H9 (cell line): ENCODE measurements at regions not wholly inside any gene's neighbourhood (a gene's known extent, or its start where the extent isn't known, plus 50 kb on each side); places are given as distances from the start of the nearest gene placed in this dataset.

ENCODE experiments used
- DNase-seq: peaks from one replicate; pipeline ENCODE4 v3.0.0-alpha.2; 2017
- H2AFZ ChIP-seq: one replicate; pipeline ENCODE4 v1.6.1; 2013; ENCODE audit warnings: mild to moderate bottlenecking, low read length, control low read depth, moderate library complexity
- H2AK5ac ChIP-seq: 2 replicates; pipeline ENCODE4 v1.6.1; 2013; ENCODE audit warnings: low read length, control low read depth, mixed read lengths; ENCODE audit not compliant: insufficient read length
- H2BK120ac ChIP-seq: one replicate; pipeline ENCODE4 v1.6.1; 2013; ENCODE audit warnings: low read depth, mild to moderate bottlenecking, low read length, control low read depth, inconsistent platforms; ENCODE audit not compliant: poor library complexity, severe bottlenecking
- H2BK12ac ChIP-seq: 2 replicates; pipeline ENCODE4 v1.6.1; 2013; ENCODE audit warnings: low read length, control low read depth, mixed read lengths, low read depth; ENCODE audit not compliant: insufficient read length
- H2BK15ac ChIP-seq: 2 replicates; pipeline ENCODE4 v1.6.1; 2013; ENCODE audit warnings: low read depth, low read length, control low read depth
- H2BK20ac ChIP-seq: one replicate; pipeline ENCODE4 v1.6.1; 2013; ENCODE audit warnings: low read depth, mild to moderate bottlenecking, low read length, control low read depth, inconsistent platforms; ENCODE audit not compliant: poor library complexity, severe bottlenecking
- H2BK5ac ChIP-seq: 2 replicates; pipeline ENCODE4 v1.6.1; 2013; ENCODE audit warnings: low read length, control low read depth, mixed read lengths; ENCODE audit not compliant: insufficient read length
- H3K14ac ChIP-seq: 2 replicates; pipeline ENCODE4 v1.6.1; 2013; ENCODE audit warnings: low read length, control low read depth; ENCODE audit not compliant: insufficient read depth
- H3K18ac ChIP-seq: 2 replicates; pipeline ENCODE4 v1.6.1; 2013; ENCODE audit warnings: low read depth, mild to moderate bottlenecking, mixed read lengths, low read length, control low read depth; ENCODE audit not compliant: insufficient read length
- H3K23ac ChIP-seq: 2 replicates; pipeline ENCODE4 v1.6.1; 2013; ENCODE audit warnings: low read length, control low read depth, mixed read lengths, low read depth; ENCODE audit not compliant: insufficient read length
- H3K23me2 ChIP-seq: 2 replicates; pipeline ENCODE4 v1.6.1; 2013; ENCODE audit warnings: low read depth, mild to moderate bottlenecking, mixed read lengths, low read length, control low read depth; ENCODE audit not compliant: insufficient read length, poor library complexity, severe bottlenecking
- H3K27ac ChIP-seq: 2 replicates; pipeline ENCODE4 v1.5.1; 2013; ENCODE audit warnings: low read length, control low read depth, mixed read lengths, low read depth; ENCODE audit not compliant: insufficient read length
- H3K27me3 ChIP-seq: 2 replicates; pipeline ENCODE4 v1.6.1; 2013; ENCODE audit warnings: low read length, control low read depth, inconsistent platforms; ENCODE audit not compliant: insufficient read depth
- H3K4ac ChIP-seq: 2 replicates; pipeline ENCODE4 v1.6.1; 2013; ENCODE audit warnings: low read depth, mild to moderate bottlenecking, control low read depth, inconsistent platforms, low read length, moderate library complexity
- H3K4me1 ChIP-seq: 2 replicates; pipeline ENCODE4 v1.6.1; 2013; ENCODE audit warnings: low read length, control low read depth, inconsistent platforms; ENCODE audit not compliant: insufficient read depth
- H3K4me2 ChIP-seq: 2 replicates; pipeline ENCODE4 v1.6.1; 2013; ENCODE audit warnings: low read length, control low read depth, mixed read lengths; ENCODE audit not compliant: insufficient read length, insufficient read depth
- H3K56ac ChIP-seq: 2 replicates; pipeline ENCODE4 v1.6.1; 2013; ENCODE audit warnings: low read depth, mild to moderate bottlenecking, mixed read lengths, low read length, control low read depth; ENCODE audit not compliant: insufficient read length
- H3K79me1 ChIP-seq: 2 replicates; pipeline ENCODE4 v1.6.1; 2013; ENCODE audit warnings: low read depth, mild to moderate bottlenecking, moderate library complexity, low read length, control low read depth, inconsistent platforms; ENCODE audit not compliant: insufficient read depth, poor library complexity, severe bottlenecking
- H3K79me2 ChIP-seq: 2 replicates; pipeline ENCODE4 v1.6.1; 2013; ENCODE audit warnings: low read length, control low read depth, inconsistent platforms; ENCODE audit not compliant: insufficient read depth
- H3K9ac ChIP-seq: 2 replicates; pipeline ENCODE4 v1.6.1; 2013; ENCODE audit warnings: low read length, control low read depth, mixed read lengths; ENCODE audit not compliant: insufficient read length; ENCODE audit errors: extremely low read depth
- H3K9me3 ChIP-seq: one replicate; pipeline ENCODE4 v1.6.1; 2013; ENCODE audit warnings: low read depth, low read length, inconsistent platforms; ENCODE audit not compliant: control insufficient read depth
- H3T11ph ChIP-seq: one replicate; pipeline ENCODE4 v1.6.1; 2013; ENCODE audit warnings: mild to moderate bottlenecking, low read length, control low read depth, inconsistent platforms
- H4K20me1 ChIP-seq: one replicate; pipeline ENCODE4 v1.6.1; 2013; ENCODE audit not compliant: control insufficient read depth, insufficient read length, insufficient read depth
- H4K5ac ChIP-seq: 2 replicates; pipeline ENCODE4 v1.6.1; 2013; ENCODE audit warnings: low read depth, mild to moderate bottlenecking, mixed read lengths, low read length, control low read depth; ENCODE audit not compliant: insufficient read length
- H4K8ac ChIP-seq: replicated peaks from 2 replicates; pipeline ENCODE4 v1.6.1; 2013; ENCODE audit warnings: low read length, control low read depth, mixed read lengths, low read depth; ENCODE audit not compliant: insufficient read length
- H4K91ac ChIP-seq: 2 replicates; pipeline ENCODE4 v1.6.1; 2013; ENCODE audit warnings: low read depth, mild to moderate bottlenecking, moderate library complexity, mixed read lengths, low read length, control low read depth; ENCODE audit not compliant: insufficient read length
- H3K27ac Mint-ChIP-seq, 3 experiments: 2 replicates in 2 of 3; 3 replicates in 1 of 3; pipeline ENCODE4 v1.8.0; 2020 to 2021; ENCODE audit warnings: mixed read lengths in 3 of 3, mild to moderate bottlenecking in 1 of 3, moderate library complexity in 1 of 3
- H3K27me3 Mint-ChIP-seq: 2 replicates; pipeline ENCODE4 v1.8.0; 2021; ENCODE audit warnings: low read depth, mild to moderate bottlenecking, moderate library complexity, mixed read lengths
- H3K36me3 Mint-ChIP-seq, 3 experiments: 2 replicates in 2 of 3; 3 replicates in 1 of 3; pipeline ENCODE4 v1.8.0; 2020 to 2021; ENCODE audit warnings: low read depth in 3 of 3, mixed read lengths in 3 of 3; ENCODE audit not compliant: insufficient read depth in 1 of 3
- H3K4me1 Mint-ChIP-seq, 2 experiments: 2 replicates each; pipeline ENCODE4 v1.8.0; 2020; ENCODE audit warnings: mixed read lengths in 2 of 2
- H3K4me3 Mint-ChIP-seq, 2 experiments: 2 replicates in 1 of 2; 3 replicates in 1 of 2; pipeline ENCODE4 v1.8.0; 2020 to 2021; ENCODE audit warnings: mild to moderate bottlenecking in 2 of 2, mixed read lengths in 2 of 2, moderate library complexity in 1 of 2
- H3K9me3 Mint-ChIP-seq, 2 experiments: 2 replicates in 1 of 2; 3 replicates in 1 of 2; pipeline ENCODE4 v1.8.0; 2020; ENCODE audit warnings: mild to moderate bottlenecking in 2 of 2, mixed read lengths in 2 of 2, moderate library complexity in 1 of 2
- CTCF ChIP-seq: fragments of 200-600 bp; sonication (generic); conservative IDR thresholded peaks from 3 replicates; pipeline ENCODE4 v1.8.0; 2021; ENCODE audit warnings: antibody characterized with exemption, mild to moderate bottlenecking
- WGBS: extraction: QIAGEN DNeasy Blood & Tissue Kit; methylation state at CpG from one replicate; pipeline ENCODE4 v1.1.7; 2013; ENCODE audit warnings: missing lambda C conversion rate, low lambda C conversion rate, mixed read lengths; ENCODE audit not compliant: insufficient read length; ENCODE audit errors: extremely low coverage; 5-methylcytosine and 5-hydroxymethylcytosine counted together

- Histone ChIP-seq H2AFZ (no peak overlapping the region), H3K9me3 (no peaks in the 10 kb centered on the region), H3K27ac (no peak overlapping the region), H2BK12ac (no peak overlapping the region), H3K56ac (no peak overlapping the region), H3K4me2 (no peak overlapping the region), H3K4me1 (no peaks in the 10 kb centered on the region), H3K9ac (no peak overlapping the region), H4K5ac (no peak overlapping the region), H3K23ac (no peak overlapping the region), H3K18ac (no peak overlapping the region), H2BK15ac (no peak overlapping the region), H3K4ac (no peak overlapping the region), H3T11ph (no peak overlapping the region), H3K14ac (no peak overlapping the region), H3K79me2 (no peaks in the 10 kb centered on the region), H2BK20ac (no peak overlapping the region), H4K20me1 (no peaks in the 10 kb centered on the region), H2BK5ac (no peak overlapping the region), H3K23me2 (no peaks in the 10 kb centered on the region), H4K91ac (no peak overlapping the region), H2AK5ac (no peak overlapping the region), H2BK120ac (no peak overlapping the region), H3K79me1 (no peaks in the 10 kb centered on the region), H4K8ac (no peak overlapping the region), H3K27me3 (no peaks in the 10 kb centered on the region)
- no peak for TF ChIP-seq CTCF
- H3K36me3 Mint-ChIP-seq, result peaks cover 6 to 28% (median 7%) of the 10 kb centered on the region in 3 experiments; a peak in 6 of 7 replicates
- peaks cover 6 to 9% of the 10 kb centered on the region in 2 experiments for H3K4me1 Mint-ChIP-seq
- H3K4me3 Mint-ChIP-seq, result no peak overlapping the region
- peaks cover 47 to 51% of the 10 kb centered on the region in 2 experiments for H3K9me3 Mint-ChIP-seq
- WGBS, result no CpG with 5 or more reads among the region's 2 CpGs
- DNase-seq, result no peak
- no peak overlapping the region for H3K27ac Mint-ChIP-seq
- peaks cover 30% of the 10 kb centered on the region for H3K27me3 Mint-ChIP-seq
Measured at GRCh38 chr2:238549866-238550265, 123.1 kb downstream of the ASB1 start.
